NCI-H345 treated with DMSO at 0.1 percent for 48 hours (cell line): ENCODE measurements at regions not wholly inside any gene's neighbourhood (a gene's known extent, or its start where the extent isn't known, plus 50 kb on each side); places are given as distances from the start of the nearest gene placed in this dataset.

Source experiments
- DNase-seq: peaks from one replicate; lab custom pipeline; 2025; ENCODE audit not compliant: unreplicated experiment; lab: John Stamatoyannopoulos, UW

DNA sequence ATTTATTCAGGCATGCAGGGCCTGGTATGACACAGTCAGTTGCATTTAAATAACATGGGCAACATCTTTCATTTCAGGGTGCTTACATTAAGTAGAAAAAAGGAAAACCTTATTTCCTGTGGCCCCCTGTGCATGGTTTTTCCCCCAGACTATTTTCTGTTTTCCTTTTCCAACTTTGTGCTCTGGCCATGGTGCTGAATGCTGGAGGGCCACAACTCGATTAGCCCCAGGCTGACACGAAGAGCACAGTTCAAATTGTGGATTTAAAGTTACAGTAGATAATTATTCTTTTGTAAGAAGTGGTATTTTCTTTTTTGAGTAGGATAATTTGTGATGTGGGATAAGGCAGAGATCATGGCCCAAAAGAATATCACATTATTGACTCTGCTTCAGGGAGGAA lies 332.0 kb downstream of the HAO1 start:
- no peak for DNase-seq

DNA sequence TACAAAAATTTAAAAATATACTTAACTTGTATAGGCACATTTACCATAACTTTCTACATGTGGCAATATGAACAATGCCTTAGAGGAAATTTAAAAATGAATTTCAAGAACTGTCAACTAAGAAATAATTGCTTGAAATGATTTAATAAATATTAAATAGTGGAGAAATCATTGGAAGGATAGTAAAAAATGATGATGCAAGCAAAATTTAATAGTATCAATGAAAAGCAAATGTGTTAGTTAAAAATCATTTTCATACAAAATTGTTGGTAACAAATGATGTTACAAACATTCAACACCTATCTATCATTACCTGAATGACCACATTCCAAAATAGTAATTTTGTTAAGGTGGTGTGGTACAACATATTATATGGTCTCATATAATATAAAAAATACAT lies 331.0 kb downstream of the HAO1 start:
- DNase-seq: no peak

DNA sequence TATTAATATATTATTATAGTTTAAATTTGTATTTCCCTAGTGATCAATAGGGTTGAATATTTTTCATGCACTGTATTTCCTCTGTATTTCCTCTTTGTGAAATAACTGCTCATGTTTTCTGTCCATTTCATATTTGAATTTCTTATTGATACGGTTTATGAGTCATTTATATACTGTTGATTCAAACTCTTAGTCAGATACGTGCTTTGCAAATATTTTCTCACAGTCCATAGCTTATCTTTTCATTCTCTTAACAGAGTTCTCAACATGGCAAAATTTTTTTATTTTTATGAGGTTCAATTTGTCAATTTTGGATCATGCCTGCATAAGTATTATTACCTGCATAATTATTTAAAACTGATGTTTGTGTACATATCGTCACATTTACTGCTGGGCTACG lies 329.6 kb downstream of the HAO1 start:
- no peak for DNase-seq

DNA sequence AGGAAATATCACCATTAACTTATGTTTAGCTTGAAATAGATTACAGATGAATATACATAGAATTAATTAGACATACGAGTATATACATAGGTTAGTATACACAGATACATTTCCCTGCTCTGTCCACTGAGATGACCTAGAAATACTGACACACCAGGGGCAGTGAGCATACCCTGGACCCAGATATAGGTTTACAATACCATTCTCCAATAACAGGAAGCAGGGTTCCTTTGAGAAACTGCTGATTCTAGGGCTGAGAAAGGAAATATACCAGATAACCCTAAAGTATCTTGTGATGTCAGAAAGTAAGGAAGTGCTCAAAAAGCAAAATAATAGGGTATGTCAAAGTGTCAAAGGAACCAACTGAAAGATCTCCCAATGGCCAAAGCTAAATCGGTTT lies 322.5 kb downstream of the HAO1 start:
- DNase-seq: no peak

DNA sequence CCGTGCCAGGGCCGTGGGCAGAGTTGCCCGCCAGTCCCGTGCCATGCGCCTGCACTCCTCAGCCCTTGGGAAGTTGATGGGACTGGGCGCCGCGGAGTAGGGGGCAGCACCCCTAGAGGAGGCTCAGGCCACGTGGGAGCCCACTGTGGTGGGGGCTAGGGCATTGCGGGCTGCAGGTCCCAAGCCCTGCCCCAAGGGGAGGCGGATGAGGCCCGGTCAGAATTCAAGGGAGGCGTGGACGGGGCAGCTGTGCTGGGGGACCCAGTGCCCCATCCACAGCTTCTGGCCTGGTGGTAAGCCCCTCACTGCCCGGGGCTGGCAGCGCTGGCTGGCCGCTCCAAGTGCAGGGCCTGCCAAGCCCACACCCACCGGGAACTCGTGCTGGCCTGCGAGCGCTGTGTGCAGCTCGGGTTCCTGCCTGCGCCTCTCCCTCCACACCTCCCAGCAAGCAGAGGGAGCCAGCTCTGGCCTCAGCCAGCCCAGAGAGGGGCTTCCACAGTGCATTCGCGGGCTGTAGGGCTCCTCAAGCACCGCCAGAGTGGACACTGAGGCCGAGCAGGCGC lies 317.8 kb downstream of the HAO1 start:
- DNase-seq: no peak

DNA sequence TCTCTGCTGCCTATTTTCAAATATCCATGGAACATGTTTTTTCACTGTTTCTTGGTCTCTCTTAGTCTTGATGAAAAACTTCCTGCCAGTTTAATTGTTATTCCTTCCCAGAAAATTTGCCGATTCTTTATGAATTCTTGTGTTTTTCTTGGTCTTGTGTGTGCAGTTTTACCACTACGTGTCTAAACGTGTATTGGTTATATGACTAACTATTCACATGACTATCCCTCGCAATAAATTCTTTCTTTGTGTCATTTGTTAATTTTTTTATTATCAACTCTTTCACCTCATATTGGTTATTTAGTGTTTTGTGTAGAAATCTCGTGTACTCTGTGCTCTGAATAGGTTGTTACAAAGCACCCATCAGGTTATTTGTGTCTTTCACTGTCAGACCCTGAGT lies 315.4 kb downstream of the HAO1 start:
- DNase-seq: no peak

DNA sequence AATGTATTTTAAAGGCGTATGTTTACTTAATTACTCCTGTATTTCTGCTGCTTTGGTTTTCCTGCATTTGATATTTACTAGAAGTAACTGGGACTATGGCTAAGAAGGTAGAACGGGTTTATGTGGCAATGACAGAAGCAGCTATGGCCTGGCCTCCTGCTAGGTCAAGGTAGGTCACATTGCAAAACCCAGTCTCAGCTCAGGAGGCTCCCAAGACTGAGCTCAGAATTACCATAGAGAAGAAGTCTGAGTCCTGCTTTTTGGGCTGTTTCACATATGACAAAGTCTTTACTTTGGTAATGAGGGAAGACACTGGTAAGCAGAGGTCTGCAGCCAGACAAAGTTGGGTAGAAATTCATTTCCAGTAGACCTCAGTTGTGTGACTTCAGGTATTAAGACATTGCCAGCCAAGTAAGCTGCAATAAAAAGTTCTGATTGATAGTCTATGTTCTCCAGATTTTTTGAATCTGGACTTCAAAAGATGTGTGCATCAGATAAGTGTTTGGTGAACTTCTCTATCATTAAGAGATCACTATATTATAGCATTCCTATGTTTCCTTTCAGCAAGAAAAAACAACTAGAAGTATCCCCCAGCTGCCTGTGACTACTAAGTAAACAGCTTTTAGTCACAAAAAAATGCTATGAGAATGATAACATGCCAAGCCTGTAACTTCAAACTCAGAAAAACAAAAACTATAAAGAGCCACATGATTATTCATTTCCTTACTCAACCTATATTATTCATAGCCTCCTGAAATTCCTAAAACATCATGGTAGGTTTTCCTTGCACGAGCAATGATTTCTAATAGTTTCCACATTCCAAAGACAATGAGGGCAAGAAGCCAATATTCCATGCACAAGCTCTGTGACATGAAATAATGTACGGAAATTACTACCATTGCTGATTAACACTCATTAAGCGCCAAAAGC lies 312.3 kb downstream of the HAO1 start:
- no peak for DNase-seq

DNA sequence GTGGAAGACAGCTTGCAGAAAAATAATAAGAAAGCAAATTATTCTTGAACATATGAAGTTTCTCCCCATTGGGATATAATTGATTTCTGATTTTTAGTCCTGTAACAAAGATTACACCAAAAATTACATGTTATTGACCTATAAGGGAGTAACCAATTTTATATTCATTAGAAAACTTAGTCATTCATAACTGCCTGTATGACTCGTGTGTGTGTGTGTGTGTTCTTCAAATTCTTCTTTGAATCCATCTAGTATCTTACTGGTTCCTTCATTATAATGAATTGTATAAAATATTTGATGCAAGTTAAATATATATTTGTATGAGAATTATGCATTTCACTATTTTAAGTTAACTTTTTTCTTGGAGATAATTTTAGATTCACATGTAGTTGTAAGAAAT lies 310.4 kb downstream of the HAO1 start:
- DNase-seq: no peak

DNA sequence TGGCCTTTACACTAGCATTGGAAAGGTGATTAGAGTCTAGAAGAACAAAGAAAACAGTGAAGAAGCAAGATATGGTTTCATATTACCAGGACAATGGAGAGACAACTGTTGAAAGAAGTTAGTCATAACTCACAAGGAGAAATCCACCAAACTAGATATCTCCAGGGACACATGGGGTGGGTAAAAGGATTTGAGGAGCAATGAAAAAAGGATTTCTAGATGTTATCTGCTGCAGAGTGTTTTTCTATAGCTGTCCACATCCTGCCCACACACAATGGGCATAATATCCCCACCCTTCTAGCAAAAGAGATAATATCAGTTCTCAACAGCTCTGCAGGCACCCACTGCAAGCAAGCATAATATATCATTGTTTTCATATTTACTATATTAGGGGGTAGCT lies 303.1 kb downstream of the HAO1 start:
- DNase-seq: no peak

DNA sequence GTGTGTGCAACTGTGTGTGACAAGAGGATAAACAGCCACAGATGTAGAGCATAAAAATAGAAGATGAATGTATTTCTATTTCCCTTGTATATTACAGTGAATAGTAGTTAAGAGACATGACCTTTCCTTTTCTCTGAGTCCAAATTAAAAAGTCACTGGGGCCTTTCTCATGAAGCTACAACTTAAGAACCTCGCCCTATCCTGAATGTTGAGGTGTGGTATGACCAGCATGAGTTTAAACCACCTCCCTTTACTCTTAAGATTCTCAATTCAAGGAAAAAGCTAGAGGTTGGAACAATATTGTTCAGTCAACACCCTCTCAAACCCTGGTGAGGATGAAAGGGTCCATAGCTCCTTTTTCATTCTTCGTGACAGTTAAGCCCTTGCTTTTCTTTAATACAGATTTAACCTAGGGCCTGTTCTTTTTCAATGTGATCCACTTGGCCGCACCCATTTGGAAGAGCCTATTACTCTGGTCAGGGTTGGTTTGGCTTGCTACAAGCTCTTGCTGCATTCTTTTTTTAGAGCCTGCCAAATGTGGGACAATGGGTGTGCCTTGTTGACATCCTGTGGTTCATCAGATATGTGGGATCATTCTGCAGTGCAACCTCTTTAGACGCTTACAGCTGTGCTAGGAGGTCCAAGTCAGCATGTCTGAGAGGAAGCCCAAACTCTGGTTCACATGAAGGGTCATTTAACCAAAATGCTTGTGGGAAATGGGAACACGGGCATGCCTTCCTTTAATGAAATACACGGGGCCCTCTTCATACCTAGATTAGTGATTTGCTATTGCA lies 290.0 kb downstream of the HAO1 start:
- DNase-seq: peak; percentile 25

DNA sequence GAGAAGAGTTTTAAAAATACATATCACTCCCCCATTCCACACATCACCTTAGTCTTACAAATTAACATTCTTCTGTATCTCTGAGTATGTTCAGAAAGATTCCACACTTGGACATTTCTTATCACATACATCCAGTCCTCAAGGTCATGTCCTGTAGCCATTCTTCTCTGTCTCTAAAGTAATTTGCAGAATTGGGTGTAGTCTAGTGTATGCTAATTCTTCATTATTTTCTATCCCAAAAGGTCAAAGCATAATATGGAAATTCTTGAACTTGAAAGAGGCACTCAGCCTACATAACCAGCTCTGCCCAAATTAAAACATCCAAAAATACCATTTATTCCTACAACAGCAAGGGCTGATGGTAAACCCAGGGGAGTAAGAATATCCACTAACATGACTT lies 286.0 kb downstream of the HAO1 start:
- no peak for DNase-seq

DNA sequence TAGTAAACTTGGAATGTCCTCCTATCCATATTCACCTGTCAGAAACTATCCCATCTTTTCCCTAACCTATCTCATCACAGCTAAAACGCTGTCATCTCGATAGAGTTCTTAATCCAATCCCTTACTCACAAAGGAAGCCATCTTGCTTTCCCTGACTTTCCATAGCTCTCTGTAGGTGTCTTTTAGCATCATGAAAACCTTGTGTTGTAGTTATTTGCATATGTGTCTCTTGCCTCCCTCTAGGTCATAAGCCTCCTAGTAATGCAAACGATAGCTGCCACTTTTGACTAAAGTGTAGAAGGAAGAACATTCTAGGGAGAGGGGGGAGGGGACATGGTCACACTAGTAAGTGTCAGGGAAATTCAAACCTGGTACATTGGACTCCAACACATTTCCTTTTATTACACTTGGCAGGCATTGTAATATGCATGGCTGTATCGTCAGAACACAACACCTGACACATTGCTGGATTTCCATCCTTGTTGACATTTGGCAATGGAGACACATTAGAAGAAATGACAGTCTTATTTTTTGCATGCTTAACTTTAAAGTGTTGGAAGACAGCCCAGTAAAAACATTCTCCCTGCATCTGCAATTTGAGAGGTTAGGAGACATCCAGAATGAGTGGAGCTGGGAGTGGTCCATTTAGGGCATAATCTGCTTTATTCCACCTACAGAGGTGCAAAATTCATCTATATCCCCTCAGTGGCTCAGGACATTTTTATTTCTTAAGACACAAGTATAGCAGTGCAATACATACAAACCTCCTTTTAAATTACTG lies 283.4 kb downstream of the HAO1 start:
- DNase-seq: no peak

DNA sequence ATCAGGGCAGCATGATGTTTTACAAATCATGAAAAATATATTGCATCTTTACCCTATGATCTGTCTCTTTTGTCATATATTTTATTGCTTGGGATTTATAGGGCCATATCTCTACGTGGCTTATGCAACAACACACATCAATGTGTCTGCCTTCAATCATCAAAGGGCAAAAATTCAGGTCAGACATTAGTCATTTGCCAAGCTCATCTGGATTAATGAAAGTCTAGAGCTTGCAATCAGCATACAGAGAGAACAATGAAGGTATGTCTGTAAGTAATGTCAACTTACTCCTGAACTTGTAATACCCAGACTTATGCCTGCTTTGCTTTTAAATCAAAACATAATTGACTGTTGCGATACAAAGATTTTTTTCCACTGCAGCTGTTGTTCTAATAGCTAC lies 282.7 kb downstream of the HAO1 start:
- DNase-seq: no peak

DNA sequence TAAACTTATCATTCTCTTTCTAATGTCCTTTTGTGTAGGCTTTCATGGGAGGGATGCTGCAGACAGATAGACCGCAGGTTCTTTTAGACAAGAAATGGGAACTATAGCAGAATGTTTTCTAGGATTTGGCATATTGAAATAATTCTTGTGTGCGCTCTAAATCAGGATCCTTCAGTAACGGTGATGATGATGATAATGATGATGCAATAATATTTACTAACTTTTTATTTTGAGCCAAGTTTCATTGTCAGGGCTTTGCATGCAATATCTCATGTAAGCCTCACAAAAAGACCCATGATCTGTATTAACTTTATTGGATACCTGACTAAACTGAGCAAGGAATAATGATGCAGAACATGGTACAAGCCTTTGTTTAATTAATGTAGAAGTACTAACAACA lies 280.1 kb downstream of the HAO1 start:
- no peak for DNase-seq

DNA sequence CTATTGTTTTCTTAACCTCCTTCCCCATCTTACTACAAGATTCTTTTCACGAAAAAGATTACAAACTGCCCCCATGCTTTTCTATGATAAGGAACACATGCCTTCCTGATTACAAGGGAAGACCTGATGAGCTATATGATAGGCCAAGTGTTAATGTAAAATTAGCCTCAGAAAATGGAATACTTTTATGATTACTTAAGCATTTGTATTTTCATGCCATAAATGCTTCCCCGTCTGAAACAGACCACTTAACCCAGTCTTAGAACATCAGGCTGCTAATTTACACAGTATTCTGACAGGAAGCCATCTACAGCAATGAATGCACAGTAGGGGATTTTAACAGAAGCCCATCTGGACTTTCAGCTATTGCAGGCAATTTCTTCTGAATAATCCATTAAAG lies 274.9 kb downstream of the HAO1 start:
- DNase-seq: no peak

DNA sequence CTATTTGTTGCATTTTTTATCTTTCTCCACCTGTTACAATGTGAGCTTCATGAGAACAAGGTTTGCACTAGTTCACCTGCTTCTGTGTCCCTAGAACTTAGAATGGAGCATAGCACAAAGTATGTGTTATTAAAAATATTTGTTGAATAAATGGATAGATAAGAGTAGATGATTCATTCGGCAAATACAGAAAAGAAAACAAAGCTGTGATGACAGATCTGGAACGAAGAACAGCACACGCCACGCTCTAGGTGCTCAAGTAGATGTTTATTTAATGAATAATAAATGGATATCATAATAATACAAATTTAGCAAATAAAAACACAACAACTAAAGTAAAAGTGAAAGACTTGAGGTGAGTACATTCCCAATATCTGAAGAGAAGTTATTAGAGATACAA lies 273.1 kb downstream of the HAO1 start:
- no peak for DNase-seq

DNA sequence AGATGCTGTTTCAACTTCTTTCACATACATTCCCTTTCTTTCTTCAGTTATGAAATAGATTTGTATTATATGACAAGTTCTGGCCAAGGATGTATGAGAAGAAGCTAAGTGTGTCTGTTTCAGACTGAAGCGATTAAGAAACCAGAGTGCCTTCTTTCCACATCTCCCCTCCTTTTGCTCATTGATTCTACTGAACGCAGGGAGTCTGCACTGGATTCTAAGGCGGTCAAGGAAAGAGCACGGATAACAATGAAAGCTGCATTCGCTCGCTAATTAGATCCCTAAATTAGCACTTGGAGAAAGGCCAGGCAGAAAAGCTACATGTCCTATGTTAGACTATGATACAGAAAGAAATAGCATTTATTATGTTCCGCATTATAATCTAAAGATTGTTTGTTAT lies 267.7 kb downstream of the HAO1 start:
- no peak for DNase-seq

DNA sequence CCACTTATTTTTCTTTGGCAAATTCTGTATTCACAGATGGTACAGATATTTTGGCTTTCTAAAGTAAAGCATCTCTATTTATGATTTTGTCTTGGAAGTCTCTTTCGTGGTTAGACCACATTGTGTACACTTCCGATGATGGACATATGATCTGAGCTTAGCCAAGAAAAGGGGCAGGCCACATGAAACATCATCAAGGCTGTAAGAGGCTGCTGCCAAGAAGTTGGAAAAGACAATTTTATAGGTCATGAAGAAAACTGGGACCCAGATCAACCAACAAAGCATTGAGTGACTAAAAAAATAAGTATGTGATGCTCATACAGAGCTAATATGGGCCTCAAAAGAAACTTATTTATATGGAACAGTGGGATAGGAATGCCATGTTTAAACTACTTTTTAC lies 266.4 kb downstream of the HAO1 start:
- DNase-seq: no peak

DNA sequence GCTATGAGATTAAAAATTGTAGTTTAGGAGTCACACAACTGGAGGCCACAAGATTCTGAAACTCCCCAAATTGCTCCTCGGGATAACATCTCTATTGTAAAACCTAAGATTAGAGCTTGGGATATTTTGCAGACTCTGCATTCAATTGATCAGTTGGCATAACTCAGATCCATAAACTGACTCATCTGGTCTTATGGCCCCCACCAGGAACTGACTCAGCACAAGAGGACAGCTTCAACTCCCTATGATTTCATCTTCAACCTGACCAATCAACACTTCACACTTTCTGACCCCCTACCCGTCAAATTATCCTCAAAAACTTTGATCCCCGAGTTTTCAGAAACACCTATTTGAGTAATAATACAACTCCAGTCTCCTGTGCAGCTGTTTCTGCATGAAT lies 257.3 kb downstream of the HAO1 start:
- no peak for DNase-seq

DNA sequence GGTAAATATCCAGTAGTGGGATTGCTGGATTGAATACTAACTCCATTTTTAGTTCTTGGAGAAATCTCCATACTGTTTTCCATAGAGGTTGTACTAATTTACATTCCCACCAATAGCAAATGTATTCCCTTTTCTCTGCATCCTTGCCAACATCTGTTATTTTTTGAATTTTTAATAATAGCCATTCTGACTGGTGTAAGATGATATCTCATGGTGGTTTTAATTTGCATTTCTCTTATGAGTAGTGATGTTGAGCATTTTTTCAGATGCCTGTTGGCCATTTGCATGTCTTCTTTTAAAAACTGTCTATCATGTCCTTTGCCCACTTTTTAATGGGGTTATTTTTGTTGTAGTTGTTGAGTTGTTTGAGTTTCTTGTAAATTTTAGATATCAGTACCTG lies 253.2 kb downstream of the HAO1 start:
- DNase-seq: no peak

DNA sequence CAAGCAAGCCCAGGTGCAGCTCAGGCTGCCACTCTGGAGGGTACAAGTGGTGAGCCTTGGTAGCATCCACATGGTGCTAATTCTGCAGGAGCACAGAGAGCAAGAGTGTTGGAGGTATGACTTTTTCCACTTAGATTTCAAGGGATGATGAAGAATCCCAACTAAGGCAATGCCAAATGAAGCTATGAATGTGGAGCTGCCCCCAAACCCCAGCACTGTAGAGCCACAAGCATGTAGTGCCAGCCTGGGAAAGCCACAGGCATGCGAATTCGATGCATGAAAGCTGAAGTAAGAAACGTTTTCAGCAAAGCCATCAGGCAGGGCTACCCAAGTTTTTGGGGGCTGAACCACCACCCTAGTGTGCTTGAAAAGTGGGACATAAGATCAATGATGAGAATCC lies 251.1 kb downstream of the HAO1 start:
- no peak for DNase-seq
